ENCODE measurements at regions not wholly inside any gene's neighbourhood (a gene's known extent, or its start where the extent isn't known, plus 50 kb on each side); places are given as distances from the start of the nearest gene placed in this dataset.

- intact Hi-C loops (cut with micrococcal nuclease; ENCODE audit: unreplicated experiment) = no loop called here
- no peaks in the 10 kb centered on the region for H3K9me3 ChIP-seq (ENCODE audit: low read depth, low read length, poor library complexity, severe bottlenecking)
- no peak overlapping the region for H3K27ac ChIP-seq (ENCODE audit: low read depth, low read length, poor library complexity, severe bottlenecking)
- H3K36me3 ChIP-seq (ENCODE audit: insufficient read depth, low read length, poor library complexity, severe bottlenecking) = no peaks in the 10 kb centered on the region
- no TSS peak for BruUV-seq (replicated peaks)
- POLR2A ChIA-PET (ENCODE audit: low non-redundant PET) = interaction anchor here (0.6 kb wide), 1 partner anchor 125 kb away, joined by 3 read pairs; no protein-coding TSS in a partner anchor
- no peaks in the 10 kb centered on the region for H3K4me1 ChIP-seq (ENCODE audit: insufficient read depth, low read length, poor library complexity, severe bottlenecking)
- no peaks in the 10 kb centered on the region for H3K27me3 ChIP-seq (replicated peaks; ENCODE audit: insufficient read depth, low read depth, low read length, poor library complexity)
- no peak overlapping the region for H3K4me3 ChIP-seq (ENCODE audit: low read depth, low read length, poor library complexity, severe bottlenecking)
- TF ChIP-seq CTCF (conservative IDR thresholded peaks at IDR 0.05; ENCODE audit: low read depth, low read length) = no peak
- no peak for TF ChIP-seq EZH2 (IDR thresholded peaks at IDR 0.05; ENCODE audit: borderline replicate concordance, low read depth, low read length, poor library complexity, severe bottlenecking)
- no peak for DNase-seq (ENCODE audit: low spot score)
- CTCF ChIA-PET = no interaction called here
These were observed 206.6 kb upstream of the RTL1 start for GRCh38 chr14:101109981-101110728.

- H3K27ac ChIP-seq (ENCODE audit: low read depth, low read length, poor library complexity, severe bottlenecking) = no peak overlapping the region
- TF ChIP-seq EZH2 (IDR thresholded peaks at IDR 0.05; ENCODE audit: borderline replicate concordance, low read depth, low read length, poor library complexity, severe bottlenecking) = no peak
- no peak for TF ChIP-seq CTCF (conservative IDR thresholded peaks at IDR 0.05; ENCODE audit: low read depth, low read length)
- intact Hi-C loops (cut with micrococcal nuclease; ENCODE audit: unreplicated experiment) = no loop called here
- no TSS peak for BruUV-seq (replicated peaks)
- DNase-seq (ENCODE audit: low spot score) = no peak
- H3K36me3 ChIP-seq (ENCODE audit: insufficient read depth, low read length, poor library complexity, severe bottlenecking) = no peaks in the 10 kb centered on the region
- H3K4me3 ChIP-seq (ENCODE audit: low read depth, low read length, poor library complexity, severe bottlenecking) = no peak overlapping the region
- POLR2A ChIA-PET (ENCODE audit: low non-redundant PET) = no interaction called here
- H3K9me3 ChIP-seq (ENCODE audit: low read depth, low read length, poor library complexity, severe bottlenecking) = no peaks in the 10 kb centered on the region
- no peaks in the 10 kb centered on the region for H3K27me3 ChIP-seq (replicated peaks; ENCODE audit: insufficient read depth, low read depth, low read length, poor library complexity)
- CTCF ChIA-PET = no interaction called here
- H3K4me1 ChIP-seq (ENCODE audit: insufficient read depth, low read length, poor library complexity, severe bottlenecking) = no peaks in the 10 kb centered on the region
These were observed 207.5 kb upstream of the RTL1 start for GRCh38 chr14:101110729-101111619.

- POLR2A ChIA-PET (ENCODE audit: low non-redundant PET) = no interaction called here
- no peak for DNase-seq (ENCODE audit: low spot score)
These were observed 208.2 kb upstream of the RTL1 start for GRCh38 chr14:101111620-101112290.

More at GRCh38 chr14:101111620-101112290, 208.2 kb upstream of the RTL1 start:
- Histone ChIP-seq H3K36me3 (ENCODE audit: insufficient read depth, low read length, poor library complexity, severe bottlenecking) (no peaks in the 10 kb centered on the region), H3K4me1 (ENCODE audit: insufficient read depth, low read length, poor library complexity, severe bottlenecking) (no peaks in the 10 kb centered on the region), H3K4me3 (ENCODE audit: low read depth, low read length, poor library complexity, severe bottlenecking) (no peak overlapping the region), H3K27ac (ENCODE audit: low read depth, low read length, poor library complexity, severe bottlenecking) (no peak overlapping the region), H3K9me3 (ENCODE audit: low read depth, low read length, poor library complexity, severe bottlenecking) (no peaks in the 10 kb centered on the region), H3K27me3 (replicated peaks; ENCODE audit: insufficient read depth, low read depth, low read length, poor library complexity) (no peaks in the 10 kb centered on the region)
- intact Hi-C loops (cut with micrococcal nuclease; ENCODE audit: unreplicated experiment) = no loop called here
- TF ChIP-seq CTCF (conservative IDR thresholded peaks at IDR 0.05; ENCODE audit: low read depth, low read length) (no peak), EZH2 (IDR thresholded peaks at IDR 0.05; ENCODE audit: borderline replicate concordance, low read depth, low read length, poor library complexity, severe bottlenecking) (no peak)
- no TSS peak for BruUV-seq (replicated peaks)
- CTCF ChIA-PET = no interaction called here

All from A673 (cell line).